GM18505 (cell line): ENCODE measurements at regions not wholly inside any gene's neighbourhood (a gene's known extent, or its start where the extent isn't known, plus 50 kb on each side); places are given as distances from the start of the nearest gene placed in this dataset.

ENCODE experiments used
- ATAC-seq: cut with Tn5 transposase; IDR thresholded peaks from one replicate; pipeline ENCODE4 v1.9.1; 2021; ENCODE audit not compliant: unreplicated experiment
- POLR2A ChIP-seq: IDR thresholded peaks from 4 replicates; pipeline ENCODE4 v1.6.1; 2011; ENCODE audit warnings: borderline replicate concordance; ENCODE audit not compliant: insufficient read depth, insufficient read length; ENCODE audit errors: extremely low read depth

DNA sequence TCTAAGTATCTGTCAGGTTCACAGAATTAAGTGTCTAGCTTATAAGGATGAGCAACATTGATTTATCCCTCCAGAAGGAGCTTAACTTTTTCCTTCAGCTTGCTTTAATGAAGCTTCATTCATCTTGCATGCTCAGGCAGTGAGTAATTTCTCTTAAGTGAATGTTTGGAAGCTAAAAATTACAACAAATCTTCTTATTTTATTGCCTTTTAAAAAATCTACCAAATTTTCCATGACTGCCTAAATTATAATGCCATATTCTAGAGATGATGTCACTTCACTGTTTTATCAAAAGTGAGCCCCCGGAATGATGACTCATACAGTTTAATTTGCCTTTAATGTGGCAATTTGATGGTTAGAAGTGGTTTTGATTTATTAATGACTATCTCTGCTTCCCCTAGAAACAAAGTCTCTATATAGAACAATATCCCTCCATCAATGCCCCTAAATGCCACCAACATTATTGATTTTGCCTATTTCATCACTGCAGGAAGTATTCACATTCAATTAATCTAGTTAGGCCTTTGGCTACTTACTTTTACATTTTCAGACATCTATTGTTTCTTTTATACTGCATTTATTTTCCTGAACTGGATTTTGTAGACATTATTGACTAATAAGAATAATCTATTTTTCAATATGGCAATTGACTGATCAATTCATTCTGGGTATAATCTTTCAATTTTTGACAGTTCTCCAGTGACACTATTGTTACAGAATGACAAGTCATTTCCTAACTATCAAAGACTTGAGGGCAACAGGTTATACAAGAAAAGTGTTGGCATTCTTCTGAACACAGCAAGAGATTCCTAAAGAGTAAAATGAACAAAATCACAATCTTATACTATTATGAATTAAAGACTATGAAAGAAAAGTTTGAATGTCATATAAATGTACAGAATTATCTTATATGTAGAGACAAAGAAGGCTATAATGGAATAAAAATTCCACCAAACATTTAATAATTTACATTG lies 139.3 kb upstream of the ODAD2 start:
- ATAC-seq: no peak
- TF ChIP-seq POLR2A: no peak

DNA sequence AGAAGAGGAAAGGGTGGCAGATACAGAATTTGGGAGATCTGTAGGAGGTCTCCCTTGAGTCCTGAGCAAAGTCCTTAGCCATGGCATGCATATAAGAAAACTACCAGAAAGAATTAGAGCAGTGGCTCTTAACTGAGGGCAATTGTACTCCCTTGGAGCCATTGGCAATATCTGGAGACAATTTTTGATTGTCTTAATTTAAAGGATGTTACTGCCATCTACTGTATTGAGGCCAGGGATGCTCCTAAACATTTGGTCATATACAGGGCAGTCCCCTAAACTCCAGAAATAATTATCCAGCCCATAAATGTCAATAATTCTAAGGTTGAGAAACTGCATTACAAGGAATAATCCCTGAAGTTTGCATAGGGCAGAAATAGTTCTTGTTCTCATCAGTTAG lies 136.4 kb upstream of the ODAD2 start:
- TF ChIP-seq POLR2A: no peak
- ATAC-seq: no peak

GRCh38 chr10:28130267-28130666 lies 131.4 kb upstream of the ODAD2 start:
- no peak for TF ChIP-seq POLR2A

GRCh38 chr10:28127881-28128280 lies 129.0 kb upstream of the ODAD2 start:
- no peak for TF ChIP-seq POLR2A
- no peak for ATAC-seq

More at GRCh38 chr10:28130267-28130666, 131.4 kb upstream of the ODAD2 start:
- no peak for ATAC-seq

DNA sequence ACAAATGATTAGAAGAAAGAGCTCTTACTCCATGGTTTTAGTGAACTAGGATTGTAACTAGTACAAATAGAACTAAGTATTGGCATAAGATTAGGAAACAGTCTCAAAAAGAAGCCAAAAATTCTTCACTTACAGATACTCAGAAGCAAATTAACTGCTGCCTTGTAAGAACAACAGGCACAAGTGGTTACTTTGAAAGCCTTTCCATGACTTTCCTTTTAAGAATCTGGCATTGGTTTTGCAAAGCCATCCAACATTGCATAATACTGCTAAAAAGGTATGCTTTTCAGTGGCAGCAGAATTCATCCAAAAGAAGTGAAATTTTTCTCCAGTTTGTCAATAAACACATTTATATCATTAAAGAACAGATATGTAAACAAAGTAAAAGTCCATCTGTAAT lies 126.8 kb upstream of the ODAD2 start:
- no peak for ATAC-seq
- no peak for TF ChIP-seq POLR2A

DNA sequence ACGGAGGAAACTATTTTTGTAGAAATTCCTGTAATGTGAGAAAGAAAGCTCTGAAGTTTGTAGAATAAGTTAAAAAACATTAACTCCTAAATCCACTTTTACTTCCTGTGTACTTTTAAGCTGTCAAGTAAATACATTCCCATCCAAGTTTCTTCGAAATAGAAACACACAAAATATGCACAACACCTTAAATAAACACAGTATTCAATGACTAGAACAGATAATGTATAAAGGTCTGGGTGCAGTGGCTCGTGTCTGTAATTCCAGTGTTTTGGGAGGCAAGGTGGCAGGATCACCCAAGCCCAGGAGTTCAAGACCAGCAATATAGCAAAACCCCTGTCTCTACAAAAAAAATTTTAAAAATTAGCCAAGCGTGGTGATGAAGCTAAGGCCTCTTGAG lies 121.9 kb upstream of the ODAD2 start:
- no peak for ATAC-seq
- TF ChIP-seq POLR2A: no peak

GRCh38 chr10:28120043-28120749 lies 121.3 kb upstream of the ODAD2 start:
- TF ChIP-seq POLR2A: no peak
- ATAC-seq: no peak

DNA sequence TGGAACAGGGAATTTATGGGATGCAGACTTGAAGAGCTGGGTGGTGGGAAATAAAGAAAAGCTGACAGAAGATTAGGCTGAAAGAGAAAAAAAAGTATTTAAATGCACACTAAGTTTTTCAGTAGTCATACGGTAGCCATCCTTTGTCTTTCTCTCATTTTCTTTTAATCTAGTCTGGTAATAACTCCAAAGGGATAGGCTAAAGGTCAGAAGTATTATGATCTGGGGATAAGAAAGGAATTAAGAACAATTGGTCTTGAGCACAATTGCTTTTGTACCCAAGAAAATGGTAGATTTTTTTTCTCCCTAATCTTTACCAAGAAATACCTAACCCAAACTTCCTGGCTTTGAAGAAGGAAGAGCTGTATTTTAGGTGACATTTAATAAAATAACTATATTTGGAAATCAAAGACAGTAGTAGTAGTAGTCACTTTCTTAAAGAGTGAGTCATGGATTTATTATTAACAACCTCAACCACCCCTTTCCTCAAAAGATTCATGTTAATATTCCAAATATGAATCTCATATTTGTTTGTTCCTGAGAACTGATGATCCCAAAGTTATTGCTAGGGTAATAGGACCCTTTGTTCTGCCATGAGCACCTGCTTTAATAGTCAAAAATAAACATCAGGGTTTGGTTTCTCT lies 120.2 kb upstream of the ODAD2 start:
- no peak for ATAC-seq
- TF ChIP-seq POLR2A: no peak

DNA sequence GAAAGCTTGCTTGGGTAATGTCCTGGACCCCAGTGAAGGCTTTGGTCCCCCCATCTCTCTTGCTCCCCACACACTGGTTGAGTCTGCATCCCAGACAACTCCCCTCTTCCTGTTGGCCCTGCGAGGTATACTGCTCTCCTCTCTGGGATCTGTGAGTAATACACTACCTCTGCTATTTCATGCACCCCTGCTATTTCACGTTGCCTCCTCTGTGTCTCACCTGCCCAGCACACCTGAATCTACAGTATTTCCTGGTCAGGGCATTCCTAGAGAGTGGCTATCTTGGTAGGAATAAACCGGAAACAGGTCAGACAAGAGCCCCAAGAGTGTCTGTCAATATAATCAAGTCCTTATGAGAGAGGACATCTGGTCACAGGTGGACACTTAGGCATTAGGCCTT lies 114.3 kb upstream of the ODAD2 start:
- no peak for TF ChIP-seq POLR2A
- no peak for ATAC-seq

- TF ChIP-seq POLR2A: no peak
- no peak for ATAC-seq
Measured at GRCh38 chr10:28111712-28112111, 112.8 kb upstream of the ODAD2 start.

GRCh38 chr10:28105561-28105960 lies 106.7 kb upstream of the ODAD2 start:
- no peak for ATAC-seq
- no peak for TF ChIP-seq POLR2A

DNA sequence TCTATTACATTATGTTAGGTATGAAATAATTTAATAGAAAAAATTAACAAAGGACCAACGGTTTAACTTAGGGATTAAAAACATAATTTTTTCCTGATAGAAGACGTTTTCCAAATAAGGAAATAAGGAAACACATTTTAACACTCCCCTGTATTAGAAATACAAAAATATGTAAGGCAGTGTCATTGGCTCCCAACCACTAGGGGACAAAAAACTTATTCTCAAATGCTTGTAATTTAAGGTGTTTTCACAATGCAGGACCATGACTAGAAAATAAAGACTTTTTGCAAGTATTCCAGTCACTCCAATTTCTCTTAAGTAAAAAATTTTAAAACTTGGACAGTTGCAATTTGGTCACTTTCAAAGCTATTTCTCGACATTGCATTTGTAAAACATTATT lies 98.8 kb upstream of the ODAD2 start:
- ATAC-seq: no peak
- no peak for TF ChIP-seq POLR2A

DNA sequence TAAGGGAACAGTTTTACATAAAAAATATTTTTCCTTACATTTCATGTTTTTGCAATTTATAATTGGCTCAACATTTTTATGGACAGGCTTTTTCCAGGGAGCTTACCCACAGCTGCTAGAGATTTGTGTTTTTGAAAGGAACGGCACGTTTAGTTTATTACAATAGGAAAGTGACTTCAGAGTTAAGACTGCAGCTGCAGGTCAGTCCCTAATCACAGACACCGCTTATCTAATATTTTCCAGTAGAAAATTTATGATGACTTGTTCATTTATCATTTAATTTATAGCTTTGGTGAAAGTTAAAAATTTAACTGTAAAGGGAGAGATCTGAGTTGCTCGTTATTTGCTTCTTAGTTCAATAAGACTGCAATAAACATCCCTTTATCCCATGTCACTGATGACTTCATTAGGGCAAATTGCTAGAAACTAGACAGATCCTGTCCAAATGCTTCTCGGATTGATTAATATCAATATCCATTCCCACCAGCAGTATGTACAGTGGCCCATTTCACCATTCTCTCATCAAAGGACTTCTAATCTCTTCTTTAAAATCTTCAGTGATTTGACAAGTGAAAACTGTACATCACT lies 97.0 kb upstream of the ODAD2 start:
- no peak for TF ChIP-seq POLR2A
- no peak for ATAC-seq
